KMS-11 (cell line): ENCODE measurements at regions not wholly inside any gene's neighbourhood (a gene's known extent, or its start where the extent isn't known, plus 50 kb on each side); places are given as distances from the start of the nearest gene placed in this dataset.

Experiments used
- H2AFZ ChIP-seq: fragments of 200-600 bp; sonication (generic); 2 replicates; pipeline ENCODE4 v1.6.1; 2016; ENCODE audit warnings: antibody characterized with exemption, mixed run types, low read depth
- H3K27ac ChIP-seq: fragments of 200-600 bp; sonication (generic); 2 replicates; pipeline ENCODE4 v1.6.1; 2016; ENCODE audit warnings: mild to moderate bottlenecking, mixed run types
- H3K27me3 ChIP-seq: fragments of 200-600 bp; sonication (generic); 2 replicates; pipeline ENCODE4 v1.6.1; 2017; ENCODE audit warnings: mild to moderate bottlenecking, low read depth, mixed run types, moderate library complexity; ENCODE audit not compliant: insufficient read depth
- H3K36me3 ChIP-seq: fragments of 200-600 bp; sonication (generic); 2 replicates; pipeline ENCODE4 v1.6.1; 2017; ENCODE audit warnings: mild to moderate bottlenecking, mixed run types; ENCODE audit not compliant: insufficient read depth
- H3K4me1 ChIP-seq: fragments of 200-600 bp; sonication (generic); 2 replicates; pipeline ENCODE4 v1.6.1; 2016; ENCODE audit warnings: mild to moderate bottlenecking, low read depth, mixed run types; ENCODE audit not compliant: poor library complexity, severe bottlenecking
- H3K4me2 ChIP-seq: fragments of 200-600 bp; sonication (generic); 2 replicates; pipeline ENCODE4 v1.7.0; 2016; ENCODE audit warnings: mild to moderate bottlenecking, mixed run types
- H3K4me3 ChIP-seq: fragments of 200-600 bp; sonication (generic); IDR thresholded peaks from 2 replicates; pipeline ENCODE4 v1.6.1; 2017; ENCODE audit warnings: low read depth, low read length, mixed read lengths; ENCODE audit not compliant: insufficient read depth
- H3K79me2 ChIP-seq: fragments of 200-600 bp; sonication (generic); 2 replicates; pipeline ENCODE4 v1.6.1; 2016; ENCODE audit warnings: low read depth, mixed run types; ENCODE audit not compliant: insufficient read depth
- H3K9ac ChIP-seq: fragments of 200-600 bp; sonication (generic); 2 replicates; pipeline ENCODE4 v1.6.1; 2016; ENCODE audit warnings: mild to moderate bottlenecking, mixed run types
- H4K20me1 ChIP-seq: fragments of 200-600 bp; sonication (generic); 2 replicates; pipeline ENCODE4 v1.6.1; 2016; ENCODE audit warnings: mild to moderate bottlenecking, mixed run types; ENCODE audit not compliant: insufficient read depth
- CTCF ChIP-seq: fragments of 200-600 bp; sonication (generic); conservative IDR thresholded peaks from 2 replicates; pipeline ENCODE4 v1.6.1; 2017; ENCODE audit warnings: low read depth, mild to moderate bottlenecking, antibody characterized with exemption, low read length, moderate library complexity, mixed read lengths

- Histone ChIP-seq H3K4me2 (no peak overlapping the region), H3K4me1 (no peaks in the 10 kb centered on the region), H3K9ac (no peak overlapping the region), H3K27ac (no peak overlapping the region), H3K36me3 (no peaks in the 10 kb centered on the region), H2AFZ (no peak overlapping the region), H3K4me3 (no peak overlapping the region), H3K79me2 (no peaks in the 10 kb centered on the region), H4K20me1 (no peaks in the 10 kb centered on the region), H3K27me3 (no peaks in the 10 kb centered on the region)
- no peak for TF ChIP-seq CTCF
Measured at GRCh38 chr6:19892260-19892659, 55.1 kb downstream of the ID4 start.

- no peak overlapping the region for H3K9ac ChIP-seq
- H3K4me1 ChIP-seq, result no peaks in the 10 kb centered on the region
- H3K4me3 ChIP-seq, result no peak overlapping the region
- H3K27me3 ChIP-seq, result no peaks in the 10 kb centered on the region
- no peaks in the 10 kb centered on the region for H4K20me1 ChIP-seq
- TF ChIP-seq CTCF, result no peak
- H2AFZ ChIP-seq, result no peak overlapping the region
- no peak overlapping the region for H3K4me2 ChIP-seq
- H3K36me3 ChIP-seq, result no peaks in the 10 kb centered on the region
- H3K79me2 ChIP-seq, result no peaks in the 10 kb centered on the region
- H3K27ac ChIP-seq, result no peak overlapping the region
Measured at GRCh38 chr6:19895866-19896692, 58.9 kb downstream of the ID4 start.

- Histone ChIP-seq H4K20me1 (no peaks in the 10 kb centered on the region), H3K27ac (no peak overlapping the region), H3K79me2 (no peaks in the 10 kb centered on the region), H3K27me3 (no peaks in the 10 kb centered on the region), H3K9ac (no peak overlapping the region), H3K4me3 (no peak overlapping the region), H2AFZ (no peak overlapping the region), H3K36me3 (no peaks in the 10 kb centered on the region), H3K4me2 (no peak overlapping the region), H3K4me1 (no peaks in the 10 kb centered on the region)
- TF ChIP-seq CTCF, result no peak
Measured at GRCh38 chr6:19896693-19897010, 59.5 kb downstream of the ID4 start.

GRCh38 chr6:19898141-19898740 lies 61.1 kb downstream of the ID4 start:
- Histone ChIP-seq H3K27me3 (no peaks in the 10 kb centered on the region), H3K4me2 (no peak overlapping the region), H2AFZ (no peak overlapping the region), H3K9ac (no peak overlapping the region), H3K79me2 (no peaks in the 10 kb centered on the region), H3K36me3 (no peaks in the 10 kb centered on the region), H4K20me1 (no peaks in the 10 kb centered on the region), H3K4me3 (no peak overlapping the region), H3K4me1 (no peaks in the 10 kb centered on the region), H3K27ac (no peak overlapping the region)
- TF ChIP-seq CTCF, result no peak
